HG03442 (cell line): ENCODE measurements at regions not wholly inside any gene's neighbourhood (a gene's known extent, or its start where the extent isn't known, plus 50 kb on each side); places are given as distances from the start of the nearest gene placed in this dataset.
"Not testable (repeated sequence)": the region's sequence is repeated elsewhere in the genome, so short reads cannot be mapped to it uniquely, and the experiment has no call there.

Experiments used
- ATAC-seq: cut with Tn5 transposase; IDR thresholded peaks from one replicate; pipeline ENCODE4 v1.9.1; 2021; ENCODE audit warnings: mild to moderate bottlenecking, moderate library complexity; ENCODE audit not compliant: unreplicated experiment

DNA sequence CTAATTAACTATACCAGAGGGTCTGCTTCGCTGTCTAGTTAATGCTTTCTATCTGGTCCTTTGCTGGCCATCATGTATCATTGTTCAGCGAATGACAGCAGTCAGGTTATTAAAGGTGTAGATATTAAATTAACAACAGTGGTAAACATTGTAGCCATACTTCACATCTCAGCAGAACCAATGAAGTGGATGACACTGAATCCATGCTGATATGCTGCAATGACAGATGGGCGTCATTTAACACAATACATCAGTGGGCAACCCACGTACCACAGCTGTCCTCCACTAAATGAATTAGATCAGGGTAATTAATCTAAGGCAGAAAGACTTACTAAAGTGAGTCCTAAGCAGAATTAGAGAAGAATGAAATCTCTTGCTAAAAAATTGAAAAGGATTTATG lies 767.2 kb downstream of the NXPH1 start:
- ATAC-seq = no peak

DNA sequence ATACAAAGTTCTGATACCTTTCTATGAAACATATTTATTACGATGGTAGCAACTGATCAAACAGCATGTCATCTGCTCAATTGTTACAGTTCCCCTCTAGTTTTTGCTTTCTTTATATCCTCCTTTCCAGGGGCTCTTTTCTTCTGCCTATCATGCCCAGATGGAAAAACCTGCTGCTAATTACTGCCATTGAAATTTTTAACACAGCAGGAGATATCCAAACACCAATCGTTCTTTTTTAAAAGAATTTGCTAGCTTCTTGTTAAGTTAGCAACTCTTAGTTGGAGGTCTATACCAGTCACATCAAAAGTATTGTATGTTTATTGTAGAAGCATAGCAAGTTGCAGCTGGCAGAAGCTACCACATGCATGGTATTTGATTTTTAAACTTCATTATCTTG lies 768.5 kb downstream of the NXPH1 start:
- no peak for ATAC-seq

DNA sequence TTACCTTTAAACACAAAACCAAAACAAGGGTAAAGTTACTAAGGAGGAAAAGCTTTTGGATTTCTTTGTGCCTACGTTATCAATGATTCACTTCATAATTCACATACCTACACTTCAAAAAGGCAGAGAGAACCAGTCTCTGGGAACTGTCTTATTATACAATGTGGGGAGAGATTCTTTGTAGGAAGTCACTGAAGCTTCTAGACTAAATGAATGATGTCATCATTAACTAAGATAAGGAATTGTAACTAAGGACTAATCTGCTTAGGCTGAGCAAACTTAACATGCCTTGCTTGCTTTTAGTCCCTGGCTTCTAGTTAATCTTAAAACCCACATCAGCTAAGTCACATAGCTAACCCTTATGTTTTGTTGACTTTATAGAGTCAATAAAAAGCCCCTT lies 771.2 kb downstream of the NXPH1 start:
- ATAC-seq = no peak

DNA sequence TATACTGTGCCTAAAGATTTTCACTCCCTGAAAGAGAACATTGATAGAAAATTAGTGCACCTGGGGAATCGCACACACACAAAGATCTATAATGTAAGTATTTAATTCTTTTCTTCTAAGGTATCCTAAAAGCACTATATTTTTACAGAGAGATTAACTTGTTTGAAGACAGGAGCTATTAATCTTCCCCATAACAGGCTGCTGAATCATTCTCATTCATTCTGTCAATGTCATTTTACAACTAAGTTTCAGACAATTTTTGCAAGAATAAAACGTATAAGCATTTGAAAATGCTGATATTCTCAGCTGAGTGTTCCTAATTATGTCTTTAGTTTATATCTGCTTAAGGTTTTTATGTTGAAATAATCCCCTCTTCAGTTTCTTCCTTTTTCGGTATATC lies 776.7 kb downstream of the NXPH1 start:
- no peak for ATAC-seq

DNA sequence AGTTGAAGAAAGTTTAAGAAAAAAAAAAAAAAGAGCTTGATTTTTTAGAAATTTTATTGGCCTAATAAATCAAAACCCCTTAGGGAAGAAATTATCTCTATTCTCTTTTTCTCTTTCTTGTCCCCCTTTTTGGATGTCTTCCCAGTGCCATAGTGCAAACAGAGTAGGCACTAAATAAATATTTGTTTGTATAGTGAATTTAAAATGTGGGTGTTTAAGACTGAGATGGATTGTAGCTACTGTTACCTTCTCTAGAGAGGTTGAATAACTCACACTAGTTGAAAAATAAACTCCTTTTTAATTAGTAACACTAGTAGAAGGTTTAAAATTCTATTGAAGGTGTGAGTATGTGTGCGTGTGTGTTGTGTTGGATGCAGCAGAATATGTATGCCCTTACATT lies 783.8 kb downstream of the NXPH1 start:
- no peak for ATAC-seq

DNA sequence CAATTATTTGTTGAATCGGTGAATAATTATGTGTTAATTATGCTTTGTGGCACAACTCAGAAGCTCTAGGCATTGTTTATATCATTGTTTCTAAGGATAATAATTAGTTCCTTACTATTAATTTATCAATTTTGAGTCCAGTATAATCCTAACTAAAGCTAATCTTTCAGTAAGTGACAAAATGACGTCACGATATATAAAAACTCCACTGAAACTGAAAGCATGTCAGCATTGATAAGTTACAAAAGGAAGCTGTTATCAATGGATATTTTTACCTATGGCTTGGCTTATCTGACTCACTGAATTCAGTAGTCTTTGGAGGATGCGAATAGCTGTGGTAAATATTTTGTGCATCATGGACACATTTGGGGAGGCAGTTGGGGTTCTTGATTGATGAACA lies 793.1 kb downstream of the NXPH1 start:
- ATAC-seq = no peak

DNA sequence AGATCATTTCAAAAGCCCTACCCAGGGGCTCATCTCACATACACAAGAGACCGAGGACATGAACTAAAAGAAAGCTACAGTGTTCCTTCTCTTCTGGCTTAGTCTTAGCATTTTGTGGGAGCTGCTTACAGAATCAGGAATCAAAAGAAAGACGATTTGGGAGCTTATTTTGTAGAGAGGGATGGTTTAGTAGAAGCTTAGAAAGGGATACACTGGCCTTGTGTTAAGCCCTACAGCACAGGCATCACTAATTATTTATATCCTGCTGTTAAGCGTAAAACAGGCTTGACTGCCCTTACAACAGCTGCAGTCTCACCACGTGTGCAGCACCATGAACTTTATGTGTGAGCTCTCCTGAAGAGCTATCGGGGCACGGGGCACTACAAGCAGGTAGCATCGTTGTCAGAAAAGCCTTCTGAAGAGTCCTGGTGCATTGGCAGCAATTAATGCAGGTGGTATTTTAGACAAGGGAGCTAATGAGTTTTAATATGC lies 798.3 kb downstream of the NXPH1 start:
- no peak for ATAC-seq

DNA sequence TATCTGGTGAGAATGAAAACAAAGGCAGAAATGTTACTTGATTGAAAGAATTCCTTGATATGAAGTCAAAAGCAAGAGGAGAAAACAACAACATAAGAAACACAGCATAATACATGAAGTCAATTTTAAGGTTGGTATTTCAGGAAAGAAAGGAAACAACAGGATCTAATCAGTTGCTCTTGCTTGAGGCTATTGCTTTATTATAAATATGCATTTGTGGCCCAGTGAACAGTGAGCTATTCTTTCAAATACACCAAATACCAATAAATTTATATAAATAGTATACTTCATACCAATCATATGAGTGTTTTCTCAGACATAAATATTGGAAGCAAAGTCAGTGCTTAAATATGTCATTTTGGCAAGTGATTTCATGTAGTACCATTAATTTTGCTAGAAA lies 806.6 kb downstream of the NXPH1 start:
- ATAC-seq = no peak

DNA sequence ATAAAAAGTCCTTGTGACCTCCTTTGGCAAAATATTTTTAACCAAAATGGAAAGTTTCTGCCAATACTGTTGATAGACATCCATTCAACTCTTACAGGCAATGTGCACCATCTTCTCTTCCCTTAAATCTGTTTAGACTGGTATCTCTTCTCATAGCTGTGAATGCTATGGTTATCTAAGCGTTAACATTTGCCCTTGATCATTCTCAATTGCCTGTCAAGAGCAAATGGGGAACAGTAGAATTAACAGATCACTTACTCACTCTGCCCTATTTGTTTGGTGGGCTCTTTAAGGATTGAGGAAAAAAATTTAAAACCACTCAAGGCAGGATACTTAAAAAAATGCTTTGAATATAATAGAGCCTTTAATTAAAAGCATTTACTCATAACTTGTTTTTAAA lies 808.4 kb downstream of the NXPH1 start:
- ATAC-seq = no peak

DNA sequence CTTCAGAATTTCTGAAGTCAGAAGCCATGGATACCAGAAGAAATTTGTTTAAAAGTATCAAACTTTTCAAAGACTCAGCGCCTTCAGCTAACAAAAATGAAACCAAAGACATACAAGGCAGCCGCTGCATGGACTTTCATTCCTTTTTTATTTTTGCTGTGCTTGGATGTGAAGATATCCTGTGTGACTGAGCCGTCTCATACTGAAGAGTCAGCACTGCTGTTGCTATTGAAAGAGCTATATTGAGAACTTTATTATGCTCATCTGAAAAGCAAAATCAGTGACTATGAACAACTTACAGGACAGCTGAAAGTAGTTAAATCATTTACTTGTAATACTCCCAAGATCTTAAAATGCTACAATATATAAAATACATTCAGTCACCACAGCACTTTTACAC lies 809.2 kb downstream of the NXPH1 start:
- no peak for ATAC-seq

DNA sequence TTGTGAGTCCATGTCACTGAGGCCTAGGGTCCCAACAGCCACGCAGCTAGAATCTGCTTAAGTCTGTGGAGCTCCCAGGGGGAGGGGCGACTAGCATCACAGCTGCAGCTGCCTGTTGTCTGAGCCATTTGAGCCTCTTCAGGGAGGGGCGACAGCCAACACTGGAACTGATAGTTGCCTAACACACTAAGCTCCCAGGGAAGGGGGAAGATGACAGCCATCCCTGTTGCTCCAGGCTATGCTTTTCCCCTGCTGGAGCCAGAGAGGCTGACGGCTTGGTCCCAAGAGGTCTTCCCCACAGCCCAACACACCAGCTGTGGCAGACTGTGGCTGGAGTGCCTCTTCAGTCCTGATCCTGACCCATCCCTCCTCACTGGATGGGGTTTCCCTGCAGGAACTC lies 817.5 kb downstream of the NXPH1 start:
- ATAC-seq = no peak

DNA sequence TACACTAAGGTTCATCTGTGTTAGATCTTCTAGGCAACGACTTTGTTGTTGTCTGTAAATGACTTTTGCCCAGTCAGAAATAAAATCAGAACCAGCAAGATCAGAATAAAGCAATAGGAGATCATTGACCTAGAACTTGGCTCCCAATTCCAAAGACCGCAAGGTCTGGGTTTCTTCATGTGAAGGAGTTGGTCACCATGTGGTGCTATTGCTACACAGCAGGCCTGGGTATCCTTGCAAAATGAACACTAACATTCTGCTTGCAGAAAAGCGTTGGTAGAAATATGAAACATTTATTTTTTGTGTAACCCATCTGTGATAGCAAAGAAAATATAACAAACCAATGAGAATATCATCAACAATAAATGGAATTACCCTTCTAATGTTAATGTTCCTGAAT lies 831.0 kb downstream of the NXPH1 start:
- ATAC-seq = no peak

DNA sequence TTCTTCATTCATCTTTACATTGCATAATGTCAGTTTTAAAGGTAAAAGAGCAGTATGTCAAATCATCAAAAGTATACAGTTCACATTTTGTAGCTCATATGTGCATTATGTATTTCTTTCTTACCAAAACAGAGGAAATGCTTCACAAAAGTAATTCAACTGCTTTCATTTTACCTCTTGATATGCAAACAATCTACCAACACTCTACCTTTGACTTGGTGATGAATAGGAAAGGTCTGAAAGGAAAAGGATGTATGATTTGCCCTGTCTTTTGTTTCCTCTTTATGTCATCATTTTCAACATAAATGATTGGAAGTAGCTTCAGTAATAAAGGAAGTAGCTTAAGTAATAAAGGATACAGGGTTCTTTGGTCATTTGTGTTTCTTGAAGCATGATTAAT lies 846.7 kb downstream of the NXPH1 start:
- no peak for ATAC-seq

DNA sequence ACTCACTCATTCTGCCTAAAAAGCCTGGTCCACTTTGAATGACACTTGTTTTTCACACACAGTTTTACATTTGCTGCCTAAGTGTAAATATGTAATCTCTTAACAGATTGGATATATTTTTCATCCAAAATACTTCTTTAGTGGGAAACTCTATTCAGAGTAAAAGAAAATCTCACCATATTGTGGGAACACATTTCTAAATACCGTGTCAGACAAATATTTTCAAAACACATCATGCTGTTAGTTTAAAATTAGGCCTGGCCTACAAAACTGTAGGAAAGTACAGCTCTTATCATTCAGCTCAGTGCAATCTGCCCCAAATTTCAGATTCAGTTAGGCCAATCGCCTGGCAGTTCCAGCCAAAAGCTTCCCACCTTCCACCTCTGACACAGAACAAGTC lies 849.8 kb downstream of the NXPH1 start:
- no peak for ATAC-seq

DNA sequence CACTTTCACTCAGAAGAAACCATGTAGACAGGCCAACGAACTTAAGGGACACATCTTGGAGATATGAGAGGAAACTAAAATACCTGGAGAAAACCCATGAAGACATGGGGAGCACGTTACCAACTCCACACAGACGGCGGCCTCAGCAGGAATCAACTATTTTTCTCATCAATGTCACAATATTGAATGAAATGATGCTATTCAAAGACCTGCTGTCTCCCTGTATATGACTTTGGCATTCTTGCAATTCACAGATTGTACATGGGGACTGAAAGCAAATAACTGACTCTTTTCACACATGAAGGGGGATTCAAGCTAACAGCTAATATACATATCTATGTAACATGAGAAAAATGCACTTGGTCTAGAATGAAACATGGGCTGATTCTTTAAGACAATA lies 869.0 kb downstream of the NXPH1 start:
- no peak for ATAC-seq

DNA sequence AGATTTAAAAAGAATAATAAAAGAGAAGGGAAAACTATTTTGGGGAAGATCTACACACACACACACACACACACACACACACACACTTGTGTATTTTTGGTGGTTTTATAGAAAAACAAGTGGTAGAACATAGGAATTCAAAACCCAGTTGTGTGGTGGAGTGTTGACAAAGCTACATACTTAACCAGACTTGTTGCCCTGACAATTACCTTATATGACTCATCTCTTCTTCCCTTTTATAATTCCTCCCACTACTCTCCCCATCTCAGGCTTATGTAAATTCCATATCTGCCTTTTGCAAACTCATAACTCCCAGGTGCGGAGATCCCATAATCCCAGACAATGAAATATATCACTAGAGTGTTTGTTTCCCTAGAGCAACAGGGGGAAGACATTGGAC lies 873.7 kb downstream of the NXPH1 start:
- no peak for ATAC-seq

DNA sequence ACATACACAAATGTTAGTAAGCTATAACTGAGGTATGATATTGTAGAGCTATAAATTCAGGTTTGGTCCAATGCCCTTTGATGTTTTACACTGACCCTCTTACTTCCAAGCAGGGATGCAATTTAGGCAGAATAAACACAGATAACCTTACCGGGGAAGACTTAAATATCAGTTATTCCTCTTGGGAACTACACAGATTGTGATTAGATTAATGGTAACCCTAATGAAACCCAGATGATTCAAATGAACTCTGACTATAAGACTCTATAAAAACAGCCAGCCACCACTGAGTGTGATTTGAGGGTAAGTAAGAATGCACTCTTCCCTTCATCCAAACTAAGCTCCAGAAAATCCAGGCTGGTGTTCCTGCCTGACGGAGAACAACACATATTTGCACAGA lies 891.1 kb downstream of the NXPH1 start:
- no peak for ATAC-seq

DNA sequence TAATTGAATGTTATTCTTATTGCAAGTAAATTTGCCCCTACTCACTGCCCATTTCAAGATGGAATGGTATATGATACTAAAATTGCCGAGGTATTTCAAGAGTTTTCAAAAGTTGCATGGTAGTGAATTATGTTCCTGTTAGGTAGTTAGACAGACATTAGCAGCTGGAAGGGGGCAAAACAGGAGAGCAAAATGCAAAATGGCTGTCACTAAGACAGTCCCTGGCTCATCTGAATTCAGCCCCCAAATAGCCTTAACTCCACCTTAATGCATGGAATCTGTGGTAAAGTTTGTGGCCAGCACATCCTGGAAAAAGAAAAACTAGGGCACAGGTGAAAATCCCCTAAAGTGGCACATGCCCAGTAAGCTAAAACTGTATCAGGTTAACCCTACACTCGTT lies 894.9 kb downstream of the NXPH1 start:
- ATAC-seq = no peak

DNA sequence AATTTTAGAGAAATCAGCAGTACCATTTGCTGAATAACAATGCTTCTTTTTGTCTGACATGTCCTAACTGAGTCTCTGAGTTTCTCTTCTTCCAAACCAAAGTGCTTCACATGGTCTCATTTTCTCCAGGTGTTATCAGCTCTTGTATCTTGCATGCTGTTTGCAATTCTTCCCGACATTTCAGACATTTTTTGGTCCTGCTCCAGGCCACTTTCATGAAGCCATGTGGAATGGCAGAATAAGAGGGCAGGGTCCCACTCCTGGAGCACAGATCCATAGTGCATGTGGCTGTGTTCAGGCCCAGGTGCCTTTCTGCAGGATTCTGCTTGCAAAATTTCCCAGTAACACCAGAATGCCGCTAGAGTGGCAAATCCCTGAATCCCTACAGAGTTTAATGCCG lies 916.2 kb downstream of the NXPH1 start:
- ATAC-seq = no peak

DNA sequence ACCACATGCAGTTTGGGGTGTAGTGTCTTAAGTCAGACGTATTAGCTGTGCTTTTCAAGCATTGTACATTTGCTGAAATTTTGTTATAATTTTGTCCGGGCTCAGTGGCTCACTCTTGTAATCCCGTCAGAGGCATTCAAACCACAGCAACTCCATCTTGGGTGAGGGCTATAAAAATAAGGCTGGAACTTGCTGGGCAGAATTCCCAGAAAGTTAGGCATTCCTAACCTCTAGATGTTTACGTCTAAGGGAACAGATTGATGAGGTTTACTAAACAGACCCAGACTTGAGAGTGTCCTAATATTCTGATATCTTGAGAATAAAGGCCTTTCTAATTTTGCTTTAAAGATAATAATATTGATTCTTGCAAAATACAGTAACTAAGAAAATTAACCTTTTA lies 957.8 kb downstream of the NXPH1 start:
- no peak for ATAC-seq

DNA sequence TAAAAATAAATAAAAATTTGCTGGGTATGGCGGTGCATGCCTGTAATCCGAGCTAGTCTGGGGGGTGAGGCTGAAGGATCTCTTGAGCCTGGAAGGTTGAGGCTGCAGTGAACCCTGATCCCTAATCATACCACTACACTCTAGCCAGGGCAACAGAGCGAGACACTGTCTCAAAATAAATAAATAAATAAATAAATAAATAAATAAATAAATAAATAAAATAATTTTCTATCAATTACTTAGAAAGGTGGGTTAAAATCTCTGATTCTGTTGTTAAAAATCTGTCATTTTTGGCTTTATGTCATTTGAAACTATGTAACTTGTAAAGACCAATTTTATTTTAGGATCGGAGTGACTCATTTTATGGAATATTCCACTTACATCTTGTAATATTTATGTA lies 958.6 kb downstream of the NXPH1 start:
- no peak for ATAC-seq

DNA sequence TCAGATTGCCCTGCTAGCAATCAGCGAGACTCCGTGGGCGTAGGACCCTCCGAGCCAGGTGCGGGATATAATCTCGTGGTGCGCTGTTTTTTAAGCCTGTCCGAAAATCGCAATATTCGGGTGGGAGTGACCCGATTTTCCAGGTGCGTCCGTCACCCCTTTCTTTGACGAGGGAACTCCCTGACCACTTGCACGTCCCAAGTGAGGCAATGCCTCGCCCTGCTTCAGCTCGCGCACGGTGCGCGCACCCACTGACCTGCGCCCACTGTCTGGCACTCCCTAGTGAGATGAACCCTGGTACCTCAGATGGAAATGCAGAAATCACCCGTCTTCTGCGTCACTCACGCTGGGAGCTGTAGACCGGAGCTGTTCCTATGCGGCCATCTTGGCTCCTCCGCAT lies 971.0 kb downstream of the NXPH1 start:
- not testable (repeated sequence) for ATAC-seq

DNA sequence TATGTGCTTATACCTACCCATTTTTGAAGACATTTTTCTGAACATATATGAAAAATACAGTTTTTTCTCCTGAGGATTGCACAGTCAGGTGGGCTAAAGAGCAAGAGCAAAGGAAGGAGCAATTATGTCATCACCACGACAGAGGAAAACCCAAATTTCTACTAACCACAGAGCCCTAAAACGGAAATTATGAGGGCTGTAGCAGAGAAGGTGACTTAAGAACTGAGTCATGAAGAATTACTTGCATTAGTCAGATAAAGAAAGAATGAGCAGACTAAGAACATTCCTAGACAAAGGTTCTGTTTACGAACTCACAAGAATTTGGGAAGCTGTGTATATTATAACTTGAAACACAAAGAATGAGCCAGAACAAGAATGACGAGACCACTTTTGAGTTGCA lies 974.4 kb downstream of the NXPH1 start:
- ATAC-seq = no peak

DNA sequence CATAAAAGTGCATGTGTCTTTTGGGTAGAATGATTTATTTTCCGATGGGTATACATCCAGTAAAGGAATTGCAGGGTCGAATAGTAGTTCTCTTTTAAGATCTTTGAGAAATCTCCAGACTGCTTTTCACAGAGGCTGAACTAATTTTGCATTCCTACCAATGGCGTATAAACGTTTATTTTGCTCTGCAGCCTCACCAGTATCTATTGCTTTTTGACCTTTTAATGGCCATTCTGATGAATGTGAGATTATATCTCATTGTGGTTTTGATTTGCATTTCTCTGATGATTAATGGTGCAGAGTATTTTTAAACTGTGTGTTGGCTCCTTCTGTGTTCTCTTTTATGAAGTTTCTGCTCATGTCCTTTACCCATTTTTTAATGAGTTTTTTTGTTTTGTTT lies 1020.1 kb downstream of the NXPH1 start:
- ATAC-seq = no peak
